HG03432 (cell line): ENCODE measurements at regions not wholly inside any gene's neighbourhood (a gene's known extent, or its start where the extent isn't known, plus 50 kb on each side); places are given as distances from the start of the nearest gene placed in this dataset.
"Not testable (repeated sequence)": the region's sequence is repeated elsewhere in the genome, so short reads cannot be mapped to it uniquely, and the experiment has no call there.

ENCODE experiments used
- ATAC-seq: cut with Tn5 transposase; IDR thresholded peaks from one replicate; pipeline ENCODE4 v1.9.1; 2021; ENCODE audit warnings: mild to moderate bottlenecking, moderate library complexity; ENCODE audit not compliant: unreplicated experiment

GRCh38 chr9:104195142-104195541 lies 101.0 kb downstream of the SMC2 start:
- ATAC-seq: not testable (repeated sequence)

- ATAC-seq: no peak
These were observed 106.4 kb downstream of the SMC2 start for GRCh38 chr9:104200456-104200994.

- no peak for ATAC-seq
These were observed 112.7 kb downstream of the SMC2 start for GRCh38 chr9:104206766-104207165.

- ATAC-seq: no peak
These were observed 115.3 kb downstream of the SMC2 start for GRCh38 chr9:104209387-104209786.

- no peak for ATAC-seq
These were observed 133.0 kb downstream of the SMC2 start for GRCh38 chr9:104227108-104227507.

GRCh38 chr9:104232781-104233341 lies 138.8 kb downstream of the SMC2 start:
- no peak for ATAC-seq

GRCh38 chr9:104233366-104233765 lies 139.3 kb downstream of the SMC2 start:
- no peak for ATAC-seq

GRCh38 chr9:104234632-104235337 lies 140.7 kb downstream of the SMC2 start:
- ATAC-seq: not testable (repeated sequence)

GRCh38 chr9:104235347-104236120 lies 141.4 kb downstream of the SMC2 start:
- not testable (repeated sequence) for ATAC-seq

- no peak for ATAC-seq
These were observed 144.6 kb downstream of the SMC2 start for GRCh38 chr9:104238668-104239067.

GRCh38 chr9:104240890-104241289 lies 146.8 kb downstream of the SMC2 start:
- ATAC-seq: peak; percentile 40

GRCh38 chr9:104245925-104246324 lies 151.8 kb downstream of the SMC2 start:
- ATAC-seq: no peak

- ATAC-seq: no peak
These were observed 153.9 kb downstream of the SMC2 start for GRCh38 chr9:104247899-104248460.

- no peak for ATAC-seq
These were observed 162.1 kb downstream of the SMC2 start for GRCh38 chr9:104256031-104256695.

GRCh38 chr9:104256696-104257062 lies 162.6 kb downstream of the SMC2 start:
- ATAC-seq: no peak

GRCh38 chr9:104258296-104259011 lies 164.3 kb downstream of the SMC2 start:
- ATAC-seq: no peak

GRCh38 chr9:104260004-104260403 lies 165.9 kb downstream of the SMC2 start:
- ATAC-seq: no peak

GRCh38 chr9:104263942-104264341 lies 169.8 kb downstream of the SMC2 start:
- ATAC-seq: no peak

GRCh38 chr9:104264431-104264830 lies 170.3 kb downstream of the SMC2 start:
- no peak for ATAC-seq

- no peak for ATAC-seq
These were observed 175.3 kb downstream of the SMC2 start for GRCh38 chr9:104269374-104269773.
